HG03558 (cell line): ENCODE measurements at regions not wholly inside any gene's neighbourhood (a gene's known extent, or its start where the extent isn't known, plus 50 kb on each side); places are given as distances from the start of the nearest gene placed in this dataset.

Experiments
- ATAC-seq: cut with Tn5 transposase; IDR thresholded peaks from one replicate; pipeline ENCODE4 v1.9.1; 2021; ENCODE audit warnings: moderate number of reproducible peaks; ENCODE audit not compliant: unreplicated experiment; ENCODE audit errors: extremely low read depth

DNA sequence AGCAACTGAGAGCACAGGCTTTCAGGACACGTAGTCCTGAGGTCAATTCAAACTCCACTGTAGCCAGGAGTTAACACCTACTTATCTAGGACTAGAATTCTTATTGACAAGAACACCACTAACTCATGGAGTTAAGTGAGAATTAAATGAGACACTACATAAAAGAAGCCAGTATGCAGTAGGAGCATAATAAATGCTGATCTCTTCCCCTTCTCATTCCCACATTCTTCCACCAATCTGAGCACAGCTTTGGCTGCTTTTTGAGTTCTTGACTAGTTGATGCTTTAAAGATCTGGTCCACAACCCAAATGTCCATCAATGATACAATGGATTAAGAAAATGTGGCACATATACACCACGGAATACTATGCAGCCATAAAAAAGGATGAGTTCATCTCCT, 55.2 kb downstream of the TTC32 start:
- ATAC-seq: no peak

DNA sequence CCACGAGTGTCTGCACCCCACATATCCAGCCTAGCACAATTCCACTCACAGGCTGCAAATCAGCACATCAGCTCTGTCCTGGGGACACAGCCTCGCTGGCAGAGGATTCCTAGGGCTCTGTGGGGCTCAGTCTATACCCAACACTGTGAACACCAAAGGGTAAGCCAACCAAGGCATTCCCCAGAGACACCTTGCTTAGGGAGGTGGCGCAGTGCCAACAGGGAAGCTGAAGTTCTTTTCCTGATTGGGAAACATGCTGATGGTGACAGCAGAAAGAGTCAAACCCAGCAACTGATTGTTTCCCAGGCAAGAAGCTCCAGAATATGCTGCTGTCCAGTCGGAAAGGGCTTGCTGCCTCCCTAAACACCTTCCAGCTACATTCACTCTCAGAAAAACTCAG, 55.8 kb downstream of the TTC32 start:
- ATAC-seq: no peak

DNA sequence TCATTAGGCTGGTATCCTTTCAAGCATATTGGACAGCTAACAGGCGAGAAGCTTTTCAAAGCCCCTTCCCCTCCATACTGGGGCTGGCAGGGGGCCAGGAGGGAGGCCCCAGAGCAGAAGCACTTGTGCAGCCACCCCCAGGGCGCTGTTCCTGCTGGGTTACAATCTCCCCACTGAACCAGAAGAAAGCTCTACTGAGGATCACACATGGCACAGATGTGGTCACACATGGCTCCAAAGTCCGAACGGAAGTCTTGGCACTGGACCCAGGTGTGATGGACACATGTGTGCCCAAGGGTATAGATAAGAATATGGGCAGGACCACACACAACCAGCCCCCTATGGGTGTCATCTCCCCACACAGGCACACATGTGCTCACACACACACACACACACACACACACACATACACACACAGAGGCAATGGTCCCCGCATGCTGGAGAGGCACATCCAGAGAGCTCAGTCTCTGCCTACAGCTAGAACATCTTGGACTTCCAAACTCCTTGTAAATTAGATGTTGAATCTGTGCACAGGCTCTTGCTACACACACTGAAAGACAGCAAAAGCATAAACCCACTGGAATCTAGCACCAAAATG, 56.4 kb downstream of the TTC32 start:
- ATAC-seq: no peak

GRCh38 chr2:19844750-19845149, 57.0 kb downstream of the TTC32 start:
- ATAC-seq: no peak

- no peak for ATAC-seq
These were observed 57.7 kb downstream of the TTC32 start for GRCh38 chr2:19843992-19844515.

DNA sequence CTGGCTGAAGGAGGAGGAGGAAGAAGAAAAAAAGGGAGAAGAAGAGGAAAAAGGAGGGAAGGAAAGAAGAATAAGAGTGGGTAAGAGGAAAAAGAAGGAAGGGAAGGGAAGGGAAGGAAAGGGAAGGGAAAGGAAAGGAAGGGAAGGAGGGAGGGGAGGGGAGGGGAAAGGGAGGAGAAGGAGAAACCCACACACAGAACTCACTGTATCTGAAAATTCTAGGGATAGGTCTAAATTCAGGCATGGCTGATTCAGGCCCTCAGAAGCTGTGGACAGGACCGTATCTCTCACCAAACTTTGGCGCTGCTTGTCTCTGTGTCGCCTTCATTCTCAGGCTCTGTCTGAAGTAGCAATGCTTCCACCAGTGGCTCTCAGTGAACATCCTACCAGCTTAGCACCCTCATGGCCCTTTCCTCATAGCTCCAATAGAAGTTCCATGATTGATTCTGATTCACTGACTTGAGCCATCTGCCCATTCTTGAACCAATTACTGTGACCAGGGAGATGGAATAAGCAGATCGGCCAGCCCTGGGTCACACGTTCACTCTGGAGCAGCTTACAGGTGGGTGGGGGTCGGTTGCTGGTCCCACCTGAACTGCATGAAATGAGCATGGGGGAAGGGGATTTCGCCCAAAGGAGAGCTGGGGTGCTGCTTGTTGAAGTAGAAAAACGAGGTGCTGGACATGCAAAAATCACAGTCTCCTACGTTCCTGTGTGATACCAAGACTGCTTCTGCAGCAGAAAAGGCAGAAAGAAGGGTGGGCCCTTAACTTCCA, 59.7 kb downstream of the TTC32 start:
- no peak for ATAC-seq

DNA sequence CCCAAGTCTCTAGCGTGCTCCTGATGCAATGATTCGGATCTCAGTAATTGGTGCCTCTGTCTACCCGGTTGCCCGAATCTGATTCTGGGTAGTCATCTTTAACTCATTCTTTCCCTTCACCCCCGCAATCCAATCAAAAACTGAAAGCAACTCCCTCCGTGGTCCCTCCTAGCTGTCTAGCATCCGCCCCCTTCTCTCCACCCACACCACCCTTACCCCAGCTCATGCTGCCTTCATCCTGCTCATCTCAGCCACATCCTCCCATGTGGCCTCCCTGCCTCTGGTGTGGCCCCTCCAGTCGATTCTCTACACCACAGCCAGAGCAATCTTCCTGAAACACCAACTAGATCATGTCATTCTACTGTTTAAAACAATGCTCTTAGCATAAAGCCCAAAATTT, 62.3 kb downstream of the TTC32 start:
- no peak for ATAC-seq

DNA sequence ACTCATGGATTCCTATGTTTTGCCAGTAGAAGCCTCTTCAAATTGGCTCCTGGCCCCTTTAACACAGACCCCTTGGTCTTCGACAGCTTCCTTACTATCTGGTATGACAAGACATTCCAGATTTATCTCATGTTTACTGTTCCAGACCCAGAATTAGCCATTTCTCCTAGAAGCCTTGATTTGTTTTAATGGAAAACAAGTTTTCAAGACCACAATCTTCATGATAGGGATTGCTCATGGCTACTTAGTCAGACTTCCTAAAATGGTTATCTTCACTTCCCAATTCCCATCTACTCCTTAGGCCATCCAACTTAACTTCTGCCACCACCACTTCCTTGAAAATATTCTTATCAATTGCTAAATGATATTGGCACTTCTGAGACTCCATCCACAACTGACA, 63.2 kb downstream of the TTC32 start:
- no peak for ATAC-seq

DNA sequence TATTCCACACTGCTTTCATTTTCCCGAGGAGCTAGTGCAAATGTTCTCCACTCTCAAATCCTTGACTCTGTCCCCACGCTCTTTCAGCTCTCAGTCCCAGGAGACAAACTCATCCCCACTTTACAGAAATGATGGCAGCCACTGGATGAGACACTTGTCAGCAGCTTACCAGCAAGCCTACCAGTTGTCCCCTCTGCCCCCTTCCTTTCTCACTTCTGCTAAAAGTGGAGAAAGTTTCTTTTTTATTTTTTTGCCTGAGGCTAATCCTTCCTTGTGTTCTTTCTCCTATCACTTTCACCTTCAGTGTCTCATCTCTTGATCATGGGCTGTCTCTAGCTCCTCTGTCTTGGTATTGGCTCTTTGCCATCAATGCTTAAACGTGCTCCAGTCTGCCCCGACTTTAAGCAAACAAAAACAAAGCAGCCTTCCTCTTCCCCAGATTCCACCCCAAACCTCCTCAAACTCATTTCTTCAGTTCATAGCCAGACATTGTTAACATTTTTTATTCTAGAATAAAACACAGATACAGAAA, 64.5 kb downstream of the TTC32 start:
- ATAC-seq: no peak

DNA sequence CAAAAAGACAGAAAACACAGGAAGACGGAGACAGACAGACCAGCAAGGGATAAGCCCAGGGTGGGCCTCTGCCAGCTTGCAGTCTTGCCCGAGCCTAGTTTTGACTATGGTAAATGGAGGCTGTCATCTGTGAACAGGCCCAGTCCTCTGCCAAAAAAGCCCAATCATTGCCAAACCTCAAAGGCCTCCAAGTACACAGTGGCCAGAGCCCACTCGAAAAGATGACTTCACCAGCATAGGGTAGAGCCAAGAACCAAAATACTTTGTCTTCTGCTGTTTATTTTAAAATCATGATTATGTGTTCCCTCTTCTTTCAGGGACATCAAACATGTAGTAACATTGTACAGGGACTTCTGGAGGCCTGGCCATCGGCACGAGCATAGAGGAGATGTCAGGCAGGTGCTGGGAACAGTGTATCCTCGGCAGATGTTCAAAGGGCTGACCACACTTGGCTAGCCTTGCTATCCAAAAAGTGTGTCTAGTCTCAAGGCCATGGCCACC, 66.0 kb downstream of the TTC32 start:
- ATAC-seq: no peak

GRCh38 chr2:19833978-19834377, 67.8 kb downstream of the TTC32 start:
- no peak for ATAC-seq

DNA sequence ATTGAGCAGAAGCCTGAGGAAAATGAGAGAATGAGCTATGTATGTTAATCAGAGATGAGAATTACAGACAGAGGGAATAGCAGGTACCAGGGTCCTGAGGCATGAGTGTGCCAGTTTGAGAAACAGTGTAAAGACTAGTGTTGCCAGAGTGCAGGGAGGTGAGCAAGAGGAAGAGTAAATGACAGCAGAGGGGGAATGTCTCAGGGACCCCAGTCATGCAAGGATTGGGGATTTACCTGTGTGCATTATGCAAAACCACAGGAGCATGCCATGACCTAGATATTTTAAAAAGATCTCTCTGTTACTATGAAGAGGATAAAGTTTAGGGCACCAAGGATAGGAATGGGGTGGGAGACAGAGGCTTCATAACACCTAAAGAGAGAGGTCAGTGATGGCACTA, 72.1 kb downstream of the TTC32 start:
- ATAC-seq: no peak

GRCh38 chr2:19826874-19827273, 74.9 kb downstream of the TTC32 start:
- ATAC-seq: no peak

DNA sequence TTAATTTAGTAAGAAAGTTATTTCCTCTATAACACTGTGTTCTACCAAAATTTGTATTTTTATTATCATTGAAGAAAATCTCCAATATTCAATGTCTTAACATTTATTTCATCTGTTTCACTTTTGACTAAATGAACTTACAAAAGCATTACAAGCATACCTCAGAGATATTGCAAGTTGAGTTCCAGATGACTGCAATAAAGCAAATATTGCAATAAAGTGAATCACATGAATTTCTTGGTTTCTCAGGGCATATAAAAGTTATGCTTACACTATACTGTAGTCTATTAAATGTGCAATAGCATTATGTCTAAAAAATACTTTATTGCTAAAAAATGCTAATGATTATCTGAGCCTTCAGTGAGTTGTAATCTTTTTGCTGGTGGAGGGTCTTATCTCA, 78.3 kb downstream of the TTC32 start:
- no peak for ATAC-seq

DNA sequence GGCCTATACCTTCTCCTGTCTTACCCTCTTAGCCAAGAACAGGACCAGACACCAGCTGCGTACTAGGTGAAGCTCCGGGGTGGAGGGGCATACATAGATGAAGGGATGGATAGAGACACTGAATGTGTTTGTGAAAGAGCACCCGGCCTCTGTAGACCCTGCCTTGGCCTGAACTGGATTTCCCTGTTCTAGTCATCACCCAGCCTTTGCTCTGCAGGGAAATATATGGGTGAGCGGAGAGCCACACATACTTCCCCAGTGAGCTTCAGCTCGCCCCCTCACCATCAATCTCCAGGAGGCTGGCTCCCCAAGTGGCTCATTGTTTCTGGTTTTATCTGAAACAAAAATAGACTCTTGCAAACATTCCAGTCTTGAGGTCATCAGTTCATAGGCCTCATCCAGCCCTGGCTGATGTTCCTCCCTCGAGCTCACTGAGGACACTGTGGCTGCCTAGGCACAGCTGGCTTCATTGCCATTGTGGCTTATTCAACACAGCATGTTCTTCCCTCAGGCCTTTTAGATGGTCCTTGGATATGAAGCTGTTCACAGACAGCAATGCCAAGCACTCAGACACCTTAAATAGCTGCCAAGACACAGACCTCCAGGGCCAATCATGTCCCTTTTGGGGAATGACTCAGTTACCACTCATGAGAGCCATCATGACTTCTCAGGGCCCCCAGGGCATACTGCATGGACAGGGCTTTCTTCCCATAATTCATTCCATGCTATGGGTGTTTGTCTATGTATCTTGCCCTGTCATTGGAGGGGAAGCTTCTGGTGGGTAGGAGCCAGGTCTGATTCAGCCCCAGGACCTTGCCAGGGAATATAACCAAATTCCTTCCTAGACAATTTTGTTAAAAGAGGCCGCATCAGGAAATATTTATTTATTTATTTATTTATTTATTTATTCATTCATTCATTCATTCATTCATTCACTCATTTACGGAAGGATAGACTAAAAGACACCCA, 82.4 kb downstream of the TTC32 start:
- no peak for ATAC-seq

GRCh38 chr2:19818543-19818942, 83.2 kb downstream of the TTC32 start:
- no peak for ATAC-seq

DNA sequence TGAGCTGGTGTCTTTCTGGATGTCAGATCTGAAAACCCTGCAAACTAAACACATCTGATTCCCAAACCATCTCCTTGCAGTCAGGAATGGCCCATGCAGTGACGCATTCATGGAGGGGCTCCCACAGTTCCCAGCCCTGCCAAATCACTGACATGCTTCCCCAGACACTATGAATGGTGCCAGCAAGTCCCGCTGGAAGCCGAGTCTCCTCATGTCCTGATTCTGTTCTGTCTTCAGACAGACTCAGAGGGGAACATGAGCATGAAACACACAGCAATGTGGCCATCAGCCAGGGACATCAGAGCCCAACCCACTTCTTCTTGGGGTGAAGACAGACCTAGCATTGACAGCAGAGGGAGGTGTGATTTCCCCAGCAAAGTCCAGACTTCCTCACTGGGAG, 83.7 kb downstream of the TTC32 start:
- no peak for ATAC-seq

DNA sequence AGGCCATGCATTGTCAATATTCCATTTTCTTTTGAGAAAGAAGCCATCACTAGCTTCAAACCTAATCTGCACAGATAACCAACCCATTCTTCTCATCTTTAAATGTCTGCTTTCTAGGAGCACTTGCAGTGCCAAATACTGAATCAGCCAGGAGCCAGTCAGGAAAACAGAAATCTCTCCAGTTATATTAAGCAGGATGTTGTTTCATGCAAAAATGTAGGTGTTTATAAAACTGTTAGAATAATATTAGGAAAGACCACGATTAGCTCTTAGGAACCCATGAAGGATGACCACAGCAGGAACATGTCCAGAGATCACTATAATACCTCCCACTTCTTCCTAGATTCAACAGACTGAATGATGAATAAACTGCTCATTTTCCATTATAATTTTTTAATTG, 86.0 kb downstream of the TTC32 start:
- no peak for ATAC-seq

DNA sequence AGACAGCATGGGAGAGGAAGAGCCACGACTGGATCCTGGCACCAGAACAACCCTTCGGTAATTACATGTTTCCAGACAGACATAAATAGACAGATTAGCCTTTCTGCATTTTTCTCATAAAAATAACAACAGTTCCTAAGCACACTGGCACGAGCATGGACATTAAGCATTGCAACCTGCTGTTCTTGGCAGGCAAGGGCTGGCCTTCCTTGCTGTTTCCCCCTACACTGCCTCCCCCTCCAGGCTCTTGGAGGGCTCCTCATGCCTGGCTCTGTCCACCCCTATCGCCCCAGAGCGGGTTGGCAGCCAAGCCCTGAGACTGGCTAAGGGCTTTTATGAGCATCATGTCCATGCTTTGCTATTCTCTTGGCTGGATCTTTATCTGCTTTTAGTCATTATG, 89.6 kb downstream of the TTC32 start:
- no peak for ATAC-seq

GRCh38 chr2:19811186-19811585, 90.6 kb downstream of the TTC32 start:
- no peak for ATAC-seq
